ENCODE measurements at regions not wholly inside any gene's neighbourhood (a gene's known extent, or its start where the extent isn't known, plus 50 kb on each side); places are given as distances from the start of the nearest gene placed in this dataset.

DNA sequence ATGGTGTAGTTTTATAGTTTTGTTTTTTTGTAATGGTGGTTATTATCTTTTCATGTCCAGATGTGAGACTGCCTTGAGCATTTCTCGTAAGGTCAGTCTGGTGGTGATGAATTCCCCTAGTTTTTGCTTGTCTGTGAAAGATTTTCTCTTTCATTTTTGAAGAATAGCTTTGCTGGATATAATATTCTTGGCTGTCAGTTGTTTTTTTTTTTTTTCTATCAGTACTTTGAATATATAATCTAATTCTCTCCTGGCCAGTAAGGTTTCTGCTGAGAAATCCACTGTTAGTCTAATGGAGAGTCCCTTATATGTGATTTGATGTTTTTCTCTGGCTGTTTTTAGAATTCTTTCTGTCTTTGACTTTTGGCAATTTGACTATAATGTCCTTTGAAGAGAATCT, 106.9 kb downstream of the CARTPT start:
- DNase-seq = no peak

- DNase-seq = no peak
Measured at GRCh38 chr5:71828291-71829040, 109.4 kb downstream of the CARTPT start.

GRCh38 chr5:71829206-71829605, 110.1 kb downstream of the CARTPT start:
- no peak for DNase-seq

DNA sequence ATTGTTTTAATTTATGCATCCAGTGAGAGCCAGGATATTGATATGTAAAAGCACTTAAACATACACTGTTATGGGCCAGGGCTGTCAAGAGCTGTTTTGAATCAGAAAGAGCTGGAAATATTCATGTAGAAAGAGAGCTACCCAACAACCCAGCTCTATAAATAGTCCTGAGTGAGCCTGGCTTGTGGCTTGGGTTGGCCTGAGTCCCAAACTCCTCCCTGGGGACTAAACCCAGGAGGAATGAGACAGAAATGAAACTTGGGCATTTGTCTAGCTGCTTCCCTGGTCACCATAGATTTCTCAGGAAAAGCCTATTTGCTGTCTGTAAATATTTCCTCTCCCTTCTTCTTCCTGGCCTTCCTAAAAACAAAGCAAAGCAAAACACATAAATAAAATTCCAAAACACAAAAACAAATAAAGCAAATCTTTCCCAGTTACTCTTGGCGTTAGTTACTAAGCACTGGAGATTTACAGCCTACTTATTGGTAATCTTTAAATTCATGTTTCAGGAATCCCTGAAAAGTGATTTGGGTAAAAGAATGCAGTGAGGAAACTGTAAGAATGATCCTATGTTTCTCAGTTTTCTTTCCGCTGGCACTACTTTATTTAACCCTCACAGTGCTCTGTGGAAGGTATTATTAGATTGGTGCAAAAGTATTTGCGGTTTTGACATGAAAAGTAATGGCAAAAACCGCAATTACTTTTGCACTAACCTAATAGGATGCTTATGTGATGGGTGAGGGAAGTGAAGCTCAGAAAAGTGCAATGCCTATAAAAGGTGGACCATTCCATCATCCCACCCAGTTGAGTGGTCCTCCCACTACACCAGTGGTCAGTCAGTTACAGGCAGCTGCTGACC, 111.8 kb downstream of the CARTPT start:
- DNase-seq = no peak

GRCh38 chr5:71832812-71833715, 114.0 kb downstream of the CARTPT start:
- no peak for DNase-seq

GRCh38 chr5:71834601-71835000, 115.5 kb downstream of the CARTPT start:
- DNase-seq = no peak

DNA sequence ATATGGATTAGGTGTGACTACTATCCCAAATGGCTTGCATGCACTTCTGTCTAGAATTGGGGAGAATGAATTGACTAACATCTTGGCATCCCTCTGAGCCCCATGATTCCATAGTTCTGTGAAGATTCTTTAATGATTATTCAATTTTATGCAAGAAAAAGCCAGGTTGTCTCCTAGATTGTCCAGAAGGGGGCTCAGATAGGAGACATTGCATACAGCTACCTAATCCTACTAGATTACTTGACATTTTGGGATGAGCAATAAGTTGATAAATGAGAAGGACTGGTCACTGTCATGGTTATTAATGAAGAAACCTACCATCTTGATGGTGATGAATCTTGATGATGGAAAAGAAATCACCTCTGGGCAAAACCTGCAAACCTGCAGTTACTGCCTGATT, 117.0 kb downstream of the CARTPT start:
- DNase-seq = no peak

GRCh38 chr5:71836559-71837112, 117.6 kb downstream of the CARTPT start:
- DNase-seq = no peak

GRCh38 chr5:71838286-71838685, 119.2 kb downstream of the CARTPT start:
- no peak for DNase-seq

- DNase-seq = no peak
Measured at GRCh38 chr5:71839096-71839884, 120.2 kb downstream of the CARTPT start.

DNA sequence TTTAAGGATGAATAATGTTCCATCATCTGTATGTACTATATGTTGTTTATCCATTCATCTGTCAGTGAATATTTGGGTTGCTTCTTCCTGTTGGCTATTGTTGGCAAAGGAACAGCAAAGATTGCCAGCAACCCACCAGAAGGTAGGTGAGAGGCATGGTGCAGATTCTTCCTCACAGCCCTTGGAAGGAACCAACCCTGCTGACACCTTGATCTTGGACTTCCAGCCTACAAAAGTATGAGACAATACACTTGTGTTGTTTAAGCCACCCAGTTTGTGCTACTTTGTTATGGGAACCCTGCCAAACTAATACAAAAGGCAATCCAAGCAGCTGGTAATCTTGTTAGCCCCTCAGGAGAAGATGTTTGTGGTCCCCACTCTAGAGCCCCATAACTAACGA, 122.0 kb downstream of the CARTPT start:
- DNase-seq = no peak

DNA sequence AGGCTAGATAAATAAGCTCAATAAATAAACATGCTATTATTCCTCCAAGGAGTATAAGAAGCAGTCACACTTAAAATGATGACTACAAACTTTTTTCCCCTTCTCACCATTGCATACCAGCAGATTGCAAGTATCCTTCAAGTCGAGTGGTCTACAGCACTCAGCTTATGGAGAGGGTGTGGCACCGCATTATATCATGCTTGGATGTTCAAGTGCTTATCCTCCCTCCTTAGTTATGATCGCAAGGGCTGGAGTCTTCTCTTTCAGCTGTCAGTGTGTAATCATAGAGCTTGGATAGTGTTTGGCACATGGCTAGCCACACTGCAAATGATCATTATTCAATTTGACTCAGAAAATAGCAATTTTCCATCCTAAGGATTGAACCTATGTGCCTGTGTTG, 124.0 kb downstream of the CARTPT start:
- no peak for DNase-seq

GRCh38 chr5:71844862-71845261, 125.8 kb downstream of the CARTPT start:
- no peak for DNase-seq

- no peak for DNase-seq
Measured at GRCh38 chr5:71859515-71859914, 140.4 kb downstream of the CARTPT start.

- no peak for DNase-seq
Measured at GRCh38 chr5:71860048-71860447, 141.0 kb downstream of the CARTPT start.

- DNase-seq = no peak
Measured at GRCh38 chr5:71861682-71862081, 142.6 kb downstream of the CARTPT start.

DNA sequence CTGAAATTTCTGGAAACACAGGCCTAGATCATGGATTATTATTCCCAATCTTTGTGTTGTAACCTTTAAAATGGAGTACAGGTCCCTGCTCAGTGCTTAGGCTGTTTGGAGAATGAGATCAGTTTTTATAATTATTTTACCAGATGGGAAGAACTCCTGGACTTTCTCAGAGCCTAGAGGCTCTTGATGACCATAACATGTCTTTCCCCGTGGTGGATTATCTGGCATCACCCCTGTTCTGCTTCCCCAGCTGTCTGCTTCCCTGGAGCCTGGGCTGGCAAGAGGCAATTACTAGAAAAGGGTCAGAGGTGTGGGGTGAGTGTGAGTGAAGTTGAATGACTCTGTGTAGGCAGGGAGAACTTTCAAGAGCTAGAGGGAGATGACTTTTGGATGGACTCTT, 143.0 kb downstream of the CARTPT start:
- DNase-seq = no peak

GRCh38 chr5:71862507-71863060, 143.5 kb downstream of the CARTPT start:
- DNase-seq = no peak

DNA sequence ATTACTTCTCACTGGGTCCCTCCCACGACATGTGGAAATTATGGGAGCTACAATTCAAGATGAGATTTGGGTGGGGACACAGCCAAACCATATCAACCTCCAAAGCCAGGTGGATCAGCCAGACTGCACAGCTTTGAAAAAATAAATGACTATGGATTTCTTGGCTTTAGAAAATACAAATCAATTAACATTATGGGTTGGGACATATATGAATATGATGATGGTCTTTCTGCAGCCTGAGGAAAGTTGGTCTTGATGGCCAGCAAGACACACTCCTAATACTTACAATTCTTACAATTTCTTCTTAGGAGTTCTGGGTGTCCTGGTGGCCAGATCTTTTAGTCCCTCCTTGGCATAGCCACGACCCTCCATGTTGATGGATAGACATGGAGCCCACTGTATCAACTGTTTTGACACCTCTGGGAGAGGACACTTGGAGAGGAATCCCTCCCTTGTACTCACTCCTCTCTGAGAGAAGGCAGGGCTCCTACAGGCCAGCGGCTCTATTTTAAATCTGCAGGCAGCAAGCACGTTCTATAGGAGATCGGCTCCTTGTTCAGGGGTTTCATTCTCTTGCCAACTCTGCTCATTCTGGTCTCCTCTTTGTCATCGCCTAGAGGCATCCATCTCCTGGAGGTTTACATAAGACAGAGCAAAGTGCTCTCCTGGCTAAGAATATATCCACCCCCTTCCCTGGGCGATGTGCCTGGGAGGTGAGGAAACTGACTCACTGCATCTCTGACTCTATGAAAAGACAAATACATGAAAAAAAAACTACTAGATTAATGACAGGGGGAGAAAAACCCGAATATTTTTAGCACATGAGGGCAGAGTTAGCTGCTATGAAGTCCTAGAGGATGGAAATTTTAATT, 145.9 kb downstream of the CARTPT start:
- no peak for DNase-seq

DNA sequence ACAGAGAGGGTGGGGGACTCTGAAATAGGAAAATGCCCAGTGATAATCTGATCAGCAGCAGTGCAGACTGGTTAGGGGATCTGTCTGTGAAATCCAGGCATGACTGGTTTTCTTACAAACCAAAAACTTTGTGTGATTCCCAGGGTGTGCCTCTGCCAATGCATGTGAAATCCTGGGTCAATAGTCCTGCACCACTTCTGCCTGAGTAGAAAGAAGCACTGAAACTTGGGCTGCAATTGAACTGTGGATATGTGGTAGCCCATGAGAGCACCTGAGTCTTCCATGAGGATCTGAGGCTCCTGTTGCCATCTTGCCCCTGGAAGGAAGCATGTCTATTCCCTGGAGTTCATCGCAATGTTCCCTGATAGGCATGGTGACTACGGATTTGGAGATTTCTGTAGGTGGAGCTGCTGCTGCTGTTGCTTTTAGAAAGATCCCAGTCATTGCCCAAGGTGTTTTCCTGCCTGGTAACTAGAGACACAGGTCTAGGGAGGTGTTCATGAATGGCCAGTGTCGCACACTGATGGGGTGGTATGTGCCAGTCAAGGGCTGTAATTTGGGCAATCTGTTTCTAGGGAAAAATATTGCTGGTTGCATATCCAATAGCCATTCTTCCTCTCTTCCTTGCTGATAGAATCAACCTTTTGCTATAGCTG, 146.7 kb downstream of the CARTPT start:
- no peak for DNase-seq

Data from NK-92 treated with Interleukin-12 subunit alpha and Interleukin-12 subunit beta, amount 100 ng/mL, for 24 hours (cell line).